ENCODE measurements at regions not wholly inside any gene's neighbourhood (a gene's known extent, or its start where the extent isn't known, plus 50 kb on each side); places are given as distances from the start of the nearest gene placed in this dataset.
"Not testable (repeated sequence)": the region's sequence is repeated elsewhere in the genome, so short reads cannot be mapped to it uniquely, and the experiment has no call there.

- no peak overlapping the region for H3K4me3 ChIP-seq (ENCODE audit: low read depth, low read length)
- TF ChIP-seq CTCF (IDR thresholded peaks at IDR 0.05; ENCODE audit: insufficient read depth, low read length), result no peak
- no peak for DNase-seq (ENCODE audit: low read depth)
Measured at GRCh38 chr3:63739474-63739873, 79.6 kb upstream of the C3orf49 start.

- TF ChIP-seq CTCF (IDR thresholded peaks at IDR 0.05; ENCODE audit: insufficient read depth, low read length), result no peak
- H3K4me3 ChIP-seq (ENCODE audit: low read depth, low read length), result no peak overlapping the region
- DNase-seq (ENCODE audit: low read depth), result no peak
Measured at GRCh38 chr3:63740116-63740515, 79.0 kb upstream of the C3orf49 start.

GRCh38 chr3:63744693-63745092, 74.4 kb upstream of the C3orf49 start:
- not testable (repeated sequence) for H3K4me3 ChIP-seq (ENCODE audit: low read depth, low read length); DNase-seq (ENCODE audit: low read depth)

GRCh38 chr3:63745757-63746156, 73.3 kb upstream of the C3orf49 start:
- no peak overlapping the region for H3K4me3 ChIP-seq (ENCODE audit: low read depth, low read length)
- TF ChIP-seq CTCF (IDR thresholded peaks at IDR 0.05; ENCODE audit: insufficient read depth, low read length), result no peak
- DNase-seq (ENCODE audit: low read depth), result no peak

GRCh38 chr3:63746211-63746610, 72.9 kb upstream of the C3orf49 start:
- TF ChIP-seq CTCF (IDR thresholded peaks at IDR 0.05; ENCODE audit: insufficient read depth, low read length), result no peak
- no peak for DNase-seq (ENCODE audit: low read depth)
- H3K4me3 ChIP-seq (ENCODE audit: low read depth, low read length), result no peak overlapping the region

GRCh38 chr3:63751459-63751858, 67.6 kb upstream of the C3orf49 start:
- no peak for TF ChIP-seq CTCF (IDR thresholded peaks at IDR 0.05; ENCODE audit: insufficient read depth, low read length)
- H3K4me3 ChIP-seq (ENCODE audit: low read depth, low read length), result no peak overlapping the region
- no peak for DNase-seq (ENCODE audit: low read depth)

GRCh38 chr3:63753567-63753966, 65.5 kb upstream of the C3orf49 start:
- no peak for TF ChIP-seq CTCF (IDR thresholded peaks at IDR 0.05; ENCODE audit: insufficient read depth, low read length)
- DNase-seq (ENCODE audit: low read depth), result peak; percentile 58
- no peak overlapping the region for H3K4me3 ChIP-seq (ENCODE audit: low read depth, low read length)
